GM19395 (cell line): ENCODE measurements at regions not wholly inside any gene's neighbourhood (a gene's known extent, or its start where the extent isn't known, plus 50 kb on each side); places are given as distances from the start of the nearest gene placed in this dataset.

ENCODE experiments used
- ATAC-seq: cut with Tn5 transposase; IDR thresholded peaks from one replicate; pipeline ENCODE4 v1.9.1; 2021; ENCODE audit warnings: mild to moderate bottlenecking, moderate library complexity; ENCODE audit not compliant: unreplicated experiment

GRCh38 chr12:60980558-60980957 is 1279.6 kb upstream of the USP15 start:
- ATAC-seq = no peak

GRCh38 chr12:60981473-60981872 is 1278.7 kb upstream of the USP15 start:
- no peak for ATAC-seq

GRCh38 chr12:60992087-60992486 is 1268.1 kb upstream of the USP15 start:
- no peak for ATAC-seq

GRCh38 chr12:60995256-60995825 is 1264.9 kb upstream of the USP15 start:
- ATAC-seq = no peak

- no peak for ATAC-seq
These were observed 1262.3 kb upstream of the USP15 start for GRCh38 chr12:60997869-60998378.

GRCh38 chr12:61009192-61009591 is 1251.0 kb upstream of the USP15 start:
- ATAC-seq = no peak

GRCh38 chr12:61011767-61012423 is 1248.3 kb upstream of the USP15 start:
- no peak for ATAC-seq

GRCh38 chr12:61018571-61018970 is 1241.6 kb upstream of the USP15 start:
- ATAC-seq = peak; percentile 71

- ATAC-seq = no peak
These were observed 1237.0 kb upstream of the USP15 start for GRCh38 chr12:61023231-61023630.

GRCh38 chr12:61029516-61029915 is 1230.7 kb upstream of the USP15 start:
- no peak for ATAC-seq

GRCh38 chr12:61037792-61038191 is 1222.4 kb upstream of the USP15 start:
- ATAC-seq = no peak

GRCh38 chr12:61043838-61044237 is 1216.4 kb upstream of the USP15 start:
- ATAC-seq = no peak

GRCh38 chr12:61044766-61045165 is 1215.4 kb upstream of the USP15 start:
- ATAC-seq = no peak

- ATAC-seq = no peak
These were observed 1189.4 kb upstream of the USP15 start for GRCh38 chr12:61070640-61071414.

GRCh38 chr12:61072717-61073116 is 1187.5 kb upstream of the USP15 start:
- no peak for ATAC-seq

- no peak for ATAC-seq
These were observed 1165.1 kb upstream of the USP15 start for GRCh38 chr12:61095111-61095510.

- ATAC-seq = no peak
These were observed 1162.1 kb upstream of the USP15 start for GRCh38 chr12:61098031-61098580.

GRCh38 chr12:61107118-61107517 is 1153.1 kb upstream of the USP15 start:
- no peak for ATAC-seq

GRCh38 chr12:61111218-61111617 is 1149.0 kb upstream of the USP15 start:
- ATAC-seq = no peak

GRCh38 chr12:61137677-61138414 is 1122.4 kb upstream of the USP15 start:
- ATAC-seq = no peak

- no peak for ATAC-seq
These were observed 1121.8 kb upstream of the USP15 start for GRCh38 chr12:61138415-61138759.
